Retinal pigment epithelial cell (primary cell): ENCODE measurements at regions not wholly inside any gene's neighbourhood (a gene's known extent, or its start where the extent isn't known, plus 50 kb on each side); places are given as distances from the start of the nearest gene placed in this dataset.
"Not testable (repeated sequence)": the region's sequence is repeated elsewhere in the genome, so short reads cannot be mapped to it uniquely, and the experiment has no call there.

Experiments
- DNase-seq: peaks from one replicate; pipeline ENCODE4 v3.0.0-alpha.2; 2010; ENCODE audit warnings: low read depth
- H3K4me3 ChIP-seq: 2 replicates; pipeline ENCODE4 v1.5.1; 2011; ENCODE audit warnings: mild to moderate bottlenecking, low read length, control low read depth, moderate library complexity
- CTCF ChIP-seq: conservative IDR thresholded peaks from 2 replicates; pipeline ENCODE4 v1.5.1; 2011; ENCODE audit warnings: low read depth, low read length, control low read depth, inconsistent platforms

DNA sequence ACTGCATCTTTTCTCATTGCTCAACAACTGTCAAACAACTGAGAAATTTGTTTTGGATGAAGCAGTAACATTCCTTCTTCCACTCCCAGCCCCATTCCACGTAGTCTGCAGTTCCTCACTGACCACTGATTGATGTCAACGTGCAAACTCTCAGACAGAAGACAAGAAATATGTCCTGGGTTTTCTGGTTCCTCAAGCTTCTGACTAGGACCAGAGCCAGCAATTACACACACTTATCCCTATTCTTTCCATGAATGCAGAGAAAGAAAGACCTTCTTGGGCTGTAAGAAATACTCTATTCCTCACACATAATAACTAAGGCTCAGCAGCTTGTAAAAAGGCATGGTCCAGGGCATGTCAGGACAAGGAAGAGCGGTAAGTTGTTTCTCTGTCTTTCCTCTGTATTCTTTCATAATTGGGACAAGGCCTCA, 790.1 kb upstream of the SLC35B3 start:
- H3K4me3 ChIP-seq: no peak overlapping the region
- DNase-seq: no peak
- no peak for TF ChIP-seq CTCF

GRCh38 chr6:9224539-9224938, 789.2 kb upstream of the SLC35B3 start:
- DNase-seq: no peak
- no peak overlapping the region for H3K4me3 ChIP-seq
- TF ChIP-seq CTCF: no peak

DNA sequence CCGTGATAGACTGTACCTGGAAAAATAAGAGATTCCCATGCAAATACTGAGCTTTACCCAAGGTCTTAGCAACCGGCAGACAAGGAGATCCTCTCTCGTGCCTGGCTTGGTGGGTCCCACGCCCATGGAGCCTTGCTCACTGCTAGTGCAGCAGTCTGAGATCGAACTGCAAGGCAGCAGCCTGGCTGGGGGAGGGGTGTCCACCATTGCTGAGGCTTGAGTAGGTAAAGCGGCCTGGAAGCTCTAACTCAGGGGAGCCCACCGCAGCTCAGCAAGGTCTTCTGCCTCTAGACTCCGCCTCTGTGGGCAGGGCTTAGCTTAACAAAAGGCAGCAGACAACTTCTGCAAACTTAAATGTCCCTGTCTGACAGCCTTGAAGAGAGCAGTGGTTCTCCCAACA, 778.4 kb upstream of the SLC35B3 start:
- not testable (repeated sequence) for DNase-seq

DNA sequence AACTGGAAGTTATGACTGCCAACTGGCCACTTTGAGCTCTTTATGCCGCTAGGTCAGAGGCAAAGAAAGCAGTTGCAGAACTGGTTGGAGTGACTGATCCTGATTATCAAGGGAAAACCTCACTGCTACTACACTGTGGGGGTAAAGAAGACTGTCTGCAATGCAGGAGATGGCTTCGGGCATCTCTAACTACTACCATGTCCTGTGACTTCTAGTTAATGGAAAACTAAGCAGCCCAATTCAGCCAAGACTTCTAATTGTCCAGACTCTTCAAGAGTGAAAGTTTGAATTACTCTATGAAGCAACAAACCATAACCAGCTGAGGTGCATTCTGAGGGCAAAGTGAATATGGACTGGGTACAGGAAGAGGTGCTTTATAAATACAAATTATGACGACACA, 773.6 kb upstream of the SLC35B3 start:
- TF ChIP-seq CTCF: no peak
- H3K4me3 ChIP-seq: no peak overlapping the region
- no peak for DNase-seq

More for the DNA sequence above, 778.4 kb upstream of the SLC35B3 start:
- not testable (repeated sequence) for H3K4me3 ChIP-seq

GRCh38 chr6:9205645-9206044, 770.3 kb upstream of the SLC35B3 start:
- DNase-seq: no peak
- TF ChIP-seq CTCF: no peak
- H3K4me3 ChIP-seq: no peak overlapping the region

DNA sequence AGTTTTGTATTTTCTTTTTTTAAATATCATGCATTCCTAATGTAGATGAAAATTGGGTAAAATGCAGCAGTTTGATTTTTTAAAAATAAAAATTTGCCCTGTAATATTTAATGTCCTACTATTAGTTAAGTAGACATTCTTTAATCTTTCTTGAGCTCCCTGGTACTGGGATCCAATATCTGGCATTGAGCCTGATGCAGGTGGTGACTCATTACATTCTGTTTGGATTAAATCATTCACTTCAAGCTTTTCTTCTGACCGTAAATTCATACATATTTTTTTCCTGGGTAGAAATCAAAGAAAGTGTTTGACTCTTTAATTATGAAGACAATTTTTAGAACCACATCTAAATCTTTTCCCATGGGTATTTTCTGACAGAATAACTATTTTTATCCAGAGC, 768.8 kb upstream of the SLC35B3 start:
- H3K4me3 ChIP-seq: no peak overlapping the region
- DNase-seq: peak; percentile 95
- no peak for TF ChIP-seq CTCF

GRCh38 chr6:9200712-9201111, 765.4 kb upstream of the SLC35B3 start:
- DNase-seq: no peak
- no peak overlapping the region for H3K4me3 ChIP-seq
- TF ChIP-seq CTCF: no peak

- no peak for TF ChIP-seq CTCF
- DNase-seq: no peak
Observed at GRCh38 chr6:9197726-9198125, 762.4 kb upstream of the SLC35B3 start.

More at GRCh38 chr6:9197726-9198125, 762.4 kb upstream of the SLC35B3 start:
- no peak overlapping the region for H3K4me3 ChIP-seq
